Stomach (tissue), 4 donors: ENCODE measurements at regions not wholly inside any gene's neighbourhood (a gene's known extent, or its start where the extent isn't known, plus 50 kb on each side); places are given as distances from the start of the nearest gene placed in this dataset.

Source experiments
- EP300 ChIP-seq: sonication (generic); formaldehyde crosslinking; IDR thresholded peaks from one replicate; pipeline ENCODE4 v1.6.1; 2017; ENCODE audit warnings: antibody characterized with exemption
- POLR2AphosphoS5 ChIP-seq, 3 donors: sonication (generic); formaldehyde crosslinking; IDR thresholded peaks; one replicate each; pipeline ENCODE4 v1.6.1; 2016; ENCODE audit warnings: antibody characterized with exemption in 3 of 3
- TF ChIP-seq, protein P1 (sequence below), 7 experiments: fragments of 450-650 bp in 4 of 7; fragments of 200-600 bp in 3 of 7; sonication (generic) in 3 of 7; IDR thresholded peaks; one replicate each; pipeline ENCODE4 v1.5.1; 2016 to 2019; ENCODE audit warnings: antibody characterized with exemption in 7 of 7, control low read depth in 2 of 7, mild to moderate bottlenecking in 1 of 7

DNA sequence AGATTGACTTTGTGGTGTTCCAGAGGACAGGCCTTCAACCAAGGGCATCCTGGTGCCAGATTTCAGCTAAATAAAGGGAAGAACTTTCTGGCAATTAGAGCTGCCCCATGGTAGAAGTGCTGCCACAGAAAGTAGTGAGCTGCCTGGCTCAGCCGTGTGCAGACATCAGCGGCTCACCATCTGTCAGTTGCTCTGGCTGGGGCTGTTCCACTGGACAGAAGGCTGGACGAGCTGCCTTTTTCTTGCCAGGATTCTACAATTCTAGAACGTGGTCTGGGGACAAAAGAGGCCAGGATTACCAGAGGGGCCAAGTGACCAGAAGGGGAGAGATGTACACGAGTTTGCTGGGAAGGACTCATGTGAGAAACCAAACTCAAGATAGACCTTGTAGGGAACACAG, 107.0 kb upstream of the RPL38 start:
- TF ChIP-seq POLR2AphosphoS5 (IDR thresholded peaks at IDR 0.05) (no peak), EP300 (no peak)
- TF ChIP-seq, protein P1, sequence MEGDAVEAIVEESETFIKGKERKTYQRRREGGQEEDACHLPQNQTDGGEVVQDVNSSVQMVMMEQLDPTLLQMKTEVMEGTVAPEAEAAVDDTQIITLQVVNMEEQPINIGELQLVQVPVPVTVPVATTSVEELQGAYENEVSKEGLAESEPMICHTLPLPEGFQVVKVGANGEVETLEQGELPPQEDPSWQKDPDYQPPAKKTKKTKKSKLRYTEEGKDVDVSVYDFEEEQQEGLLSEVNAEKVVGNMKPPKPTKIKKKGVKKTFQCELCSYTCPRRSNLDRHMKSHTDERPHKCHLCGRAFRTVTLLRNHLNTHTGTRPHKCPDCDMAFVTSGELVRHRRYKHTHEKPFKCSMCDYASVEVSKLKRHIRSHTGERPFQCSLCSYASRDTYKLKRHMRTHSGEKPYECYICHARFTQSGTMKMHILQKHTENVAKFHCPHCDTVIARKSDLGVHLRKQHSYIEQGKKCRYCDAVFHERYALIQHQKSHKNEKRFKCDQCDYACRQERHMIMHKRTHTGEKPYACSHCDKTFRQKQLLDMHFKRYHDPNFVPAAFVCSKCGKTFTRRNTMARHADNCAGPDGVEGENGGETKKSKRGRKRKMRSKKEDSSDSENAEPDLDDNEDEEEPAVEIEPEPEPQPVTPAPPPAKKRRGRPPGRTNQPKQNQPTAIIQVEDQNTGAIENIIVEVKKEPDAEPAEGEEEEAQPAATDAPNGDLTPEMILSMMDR (IDR thresholded peaks at IDR 0.05), result no peak
